ENCODE measurements at regions not wholly inside any gene's neighbourhood (a gene's known extent, or its start where the extent isn't known, plus 50 kb on each side); places are given as distances from the start of the nearest gene placed in this dataset.
"Not testable (repeated sequence)": the region's sequence is repeated elsewhere in the genome, so short reads cannot be mapped to it uniquely, and the experiment has no call there.

GRCh38 chr7:79775911-79776310 lies 322.4 kb upstream of the MAGI2 start:
- no peak for DNase-seq

- no peak for DNase-seq
Observed at GRCh38 chr7:79774150-79774549, 320.7 kb upstream of the MAGI2 start.

GRCh38 chr7:79770970-79771369 lies 317.5 kb upstream of the MAGI2 start:
- no peak for DNase-seq

GRCh38 chr7:79770063-79770462 lies 316.6 kb upstream of the MAGI2 start:
- peak in 1 of 2 experiments; percentile 43 for DNase-seq

GRCh38 chr7:79767876-79768560 lies 314.6 kb upstream of the MAGI2 start:
- DNase-seq: not testable (repeated sequence)

GRCh38 chr7:79767192-79767591 lies 313.7 kb upstream of the MAGI2 start:
- not testable (repeated sequence) for DNase-seq

- DNase-seq: no peak
Observed at GRCh38 chr7:79761876-79762429, 308.5 kb upstream of the MAGI2 start.

- not testable (repeated sequence) for DNase-seq
Observed at GRCh38 chr7:79750941-79751340, 297.5 kb upstream of the MAGI2 start.

GRCh38 chr7:79749856-79750255 lies 296.4 kb upstream of the MAGI2 start:
- DNase-seq: no peak

- no peak for DNase-seq
Observed at GRCh38 chr7:79741684-79742083, 288.2 kb upstream of the MAGI2 start.

- no peak for DNase-seq
Observed at GRCh38 chr7:79740076-79740475, 286.6 kb upstream of the MAGI2 start.

GRCh38 chr7:79739036-79739709 lies 285.7 kb upstream of the MAGI2 start:
- DNase-seq: not testable (repeated sequence)

- DNase-seq: no peak
Observed at GRCh38 chr7:79736418-79736817, 283.0 kb upstream of the MAGI2 start.

- no peak for DNase-seq
Observed at GRCh38 chr7:79735012-79735411, 281.5 kb upstream of the MAGI2 start.

GRCh38 chr7:79734181-79734580 lies 280.7 kb upstream of the MAGI2 start:
- no peak for DNase-seq

- no peak for DNase-seq
Observed at GRCh38 chr7:79732535-79732934, 279.1 kb upstream of the MAGI2 start.

- no peak for DNase-seq
Observed at GRCh38 chr7:79730971-79731370, 277.5 kb upstream of the MAGI2 start.

GRCh38 chr7:79723833-79724618 lies 270.6 kb upstream of the MAGI2 start:
- no peak for DNase-seq

GRCh38 chr7:79722217-79722616 lies 268.8 kb upstream of the MAGI2 start:
- no peak for DNase-seq

GRCh38 chr7:79719216-79719615 lies 265.7 kb upstream of the MAGI2 start:
- DNase-seq: no peak

GRCh38 chr7:79716329-79716728 lies 262.9 kb upstream of the MAGI2 start:
- no peak for DNase-seq

- DNase-seq: no peak
Observed at GRCh38 chr7:79714081-79714480, 260.6 kb upstream of the MAGI2 start.

- DNase-seq: no peak
Observed at GRCh38 chr7:79713276-79713675, 259.8 kb upstream of the MAGI2 start.

- no peak for DNase-seq
Observed at GRCh38 chr7:79711660-79712059, 258.2 kb upstream of the MAGI2 start.
